Dermis blood vessel endothelial cell (primary cell): ENCODE measurements at regions not wholly inside any gene's neighbourhood (a gene's known extent, or its start where the extent isn't known, plus 50 kb on each side); places are given as distances from the start of the nearest gene placed in this dataset.

ENCODE experiments used
- DNase-seq: peaks from one replicate; pipeline ENCODE4 v3.0.0; 2010

GRCh38 chr9:72431036-72431435, 66.0 kb upstream of the ZFAND5 start:
- DNase-seq, result no peak

GRCh38 chr9:72428329-72428728, 63.3 kb upstream of the ZFAND5 start:
- DNase-seq, result peak; percentile 30

- DNase-seq, result no peak
Measured at GRCh38 chr9:72427801-72428200, 62.8 kb upstream of the ZFAND5 start.

GRCh38 chr9:72424131-72424530, 59.1 kb upstream of the ZFAND5 start:
- DNase-seq, result no peak

GRCh38 chr9:72422214-72422613, 57.2 kb upstream of the ZFAND5 start:
- DNase-seq, result no peak

GRCh38 chr9:72420783-72421182, 55.8 kb upstream of the ZFAND5 start:
- DNase-seq, result no peak

GRCh38 chr9:72415948-72416347, 50.9 kb upstream of the ZFAND5 start:
- no peak for DNase-seq

- DNase-seq, result no peak
Measured at GRCh38 chr9:72415163-72415562, 50.2 kb upstream of the ZFAND5 start.
